Tibial nerve (tissue), 4 donors: ENCODE measurements at regions not wholly inside any gene's neighbourhood (a gene's known extent, or its start where the extent isn't known, plus 50 kb on each side); places are given as distances from the start of the nearest gene placed in this dataset.

ENCODE experiments used
- DNase-seq, 2 donors: peaks; one replicate each; pipeline ENCODE4 v3.0.0-alpha.2; 2019; ENCODE audit warnings: low spot score in 2 of 2
- H3K27ac ChIP-seq, 4 donors: fragments of 200-600 bp; sonication (generic) in 3 of 4; one replicate each; pipeline ENCODE4 v1.5.1; 2017 to 2019; ENCODE audit warnings: mild to moderate bottlenecking in 1 of 4
- H3K27me3 ChIP-seq, 2 donors: fragments of 200-600 bp; sonication (generic) in 1 of 2; one replicate each; pipeline versions ENCODE4 v1.5.1 to v1.6.0; 2017 to 2019
- H3K36me3 ChIP-seq, 3 donors: fragments of 200-600 bp; sonication (generic); one replicate each; pipeline ENCODE4 v1.5.1; 2018 to 2019
- H3K4me1 ChIP-seq, 4 donors: fragments of 200-600 bp; sonication (generic) in 3 of 4; one replicate each; pipeline ENCODE4 v1.5.1; 2017 to 2019
- H3K4me3 ChIP-seq, 4 donors: fragments of 200-600 bp; sonication (generic) in 3 of 4; one replicate each; pipeline ENCODE4 v1.5.1; 2017 to 2019; ENCODE audit warnings: mild to moderate bottlenecking in 1 of 4, moderate library complexity in 1 of 4
- H3K9me3 ChIP-seq, 4 donors: fragments of 200-600 bp; sonication (generic) in 3 of 4; one replicate each; pipeline ENCODE4 v1.5.1; 2017 to 2019
- CTCF ChIP-seq, 5 experiments: fragments of 200-600 bp in 3 of 5; fragments of 450-650 bp in 2 of 5; sonication (generic) in 3 of 5; IDR thresholded peaks; one replicate each; pipeline ENCODE4 v1.5.1; 2016 to 2019; ENCODE audit warnings: antibody characterized with exemption in 5 of 5, mild to moderate bottlenecking in 3 of 5, moderate library complexity in 2 of 5
- EP300 ChIP-seq, 2 donors: sonication (generic); formaldehyde crosslinking; IDR thresholded peaks; one replicate each; pipeline ENCODE4 v1.6.1; 2017; ENCODE audit warnings: antibody characterized with exemption in 2 of 2, mild to moderate bottlenecking in 1 of 2
- POLR2A ChIP-seq, 2 donors: fragments of 450-650 bp; IDR thresholded peaks; one replicate each; pipeline ENCODE4 v1.6.1; 2017; ENCODE audit warnings: antibody characterized with exemption in 2 of 2, mild to moderate bottlenecking in 2 of 2, moderate library complexity in 2 of 2
- WGBS, 2 donors: methylation state at CpG; one replicate each; pipeline ENCODE4 v1.1.5; 2018; 5-methylcytosine and 5-hydroxymethylcytosine counted together

- peaks cover 0 to 13% (median 5%) of the 10 kb centered on the region in 4 donors for H3K4me1 ChIP-seq
- TF ChIP-seq POLR2A (IDR thresholded peaks at IDR 0.05) (no peak), CTCF (IDR thresholded peaks at IDR 0.05) (no peak), EP300 (IDR thresholded peaks at IDR 0.05) (no peak)
- H3K4me3 ChIP-seq = no peak overlapping the region
- H3K36me3 ChIP-seq = no peaks in the 10 kb centered on the region
- H3K27ac ChIP-seq = no peak overlapping the region
- H3K9me3 ChIP-seq = no peaks in the 10 kb centered on the region
- no peak for DNase-seq
- no peaks in the 10 kb centered on the region for H3K27me3 ChIP-seq
- 58 to 84% methylated on average over 3 of the region's 3 CpGs for WGBS, 2 donors
These were observed 747.4 kb downstream of the UQCRFS1 start for GRCh38 chr19:28465371-28466086.

- no peaks in the 10 kb centered on the region for H3K27me3 ChIP-seq
- no peak overlapping the region for H3K4me3 ChIP-seq
- H3K9me3 ChIP-seq = no peaks in the 10 kb centered on the region
- H3K36me3 ChIP-seq = no peaks in the 10 kb centered on the region
- no peak for TF ChIP-seq CTCF (IDR thresholded peaks at IDR 0.05)
- TF ChIP-seq POLR2A (IDR thresholded peaks at IDR 0.05) = no peak
- no peak for TF ChIP-seq EP300 (IDR thresholded peaks at IDR 0.05)
- WGBS, 2 donors = 86 to 90% methylated on average over 5 of the region's 5 CpGs
- DNase-seq = no peak
- H3K27ac ChIP-seq = no peak overlapping the region
- H3K4me1 ChIP-seq = peaks cover 0 to 5% (median under 1%) of the 10 kb centered on the region in 4 donors
These were observed 749.4 kb downstream of the UQCRFS1 start for GRCh38 chr19:28463493-28464053.

GRCh38 chr19:28457620-28458019 lies 755.3 kb downstream of the UQCRFS1 start:
- H3K4me3 ChIP-seq = no peak overlapping the region
- no peaks in the 10 kb centered on the region for H3K27me3 ChIP-seq
- TF ChIP-seq EP300 (IDR thresholded peaks at IDR 0.05) = no peak
- TF ChIP-seq POLR2A (IDR thresholded peaks at IDR 0.05) = no peak
- no peak for TF ChIP-seq CTCF (IDR thresholded peaks at IDR 0.05)
- WGBS, 2 donors = 94% methylated on average over 2 of the region's 2 CpGs
- no peaks in the 10 kb centered on the region for H3K4me1 ChIP-seq
- no peak overlapping the region for H3K27ac ChIP-seq
- no peak for DNase-seq
- H3K36me3 ChIP-seq = no peaks in the 10 kb centered on the region
- H3K9me3 ChIP-seq = no peaks in the 10 kb centered on the region

GRCh38 chr19:28456708-28457320 lies 756.1 kb downstream of the UQCRFS1 start:
- no peaks in the 10 kb centered on the region for H3K27me3 ChIP-seq
- DNase-seq = no peak
- TF ChIP-seq POLR2A (IDR thresholded peaks at IDR 0.05) = no peak
- TF ChIP-seq CTCF (IDR thresholded peaks at IDR 0.05) = no peak
- TF ChIP-seq EP300 (IDR thresholded peaks at IDR 0.05) = no peak
- H3K36me3 ChIP-seq = no peaks in the 10 kb centered on the region
- H3K4me3 ChIP-seq = no peak overlapping the region
- H3K4me1 ChIP-seq = no peaks in the 10 kb centered on the region
- 52% methylated on average over 5 of the region's 5 CpGs for WGBS, 2 donors
- no peaks in the 10 kb centered on the region for H3K9me3 ChIP-seq
- H3K27ac ChIP-seq = no peak overlapping the region

GRCh38 chr19:28456252-28456651 lies 756.7 kb downstream of the UQCRFS1 start:
- Histone ChIP-seq H3K9me3 (no peaks in the 10 kb centered on the region), H3K4me1 (no peaks in the 10 kb centered on the region)

More at GRCh38 chr19:28456252-28456651, 756.7 kb downstream of the UQCRFS1 start:
- Histone ChIP-seq H3K27ac (no peak overlapping the region), H3K36me3 (no peaks in the 10 kb centered on the region), H3K27me3 (no peaks in the 10 kb centered on the region), H3K4me3 (no peak overlapping the region)
- WGBS, 2 donors = 42 to 63% methylated on average over 4 of the region's 4 CpGs
- TF ChIP-seq EP300 (IDR thresholded peaks at IDR 0.05) = no peak
- TF ChIP-seq CTCF (IDR thresholded peaks at IDR 0.05) = no peak
- no peak for TF ChIP-seq POLR2A (IDR thresholded peaks at IDR 0.05)
- no peak for DNase-seq
